ENCODE measurements at regions not wholly inside any gene's neighbourhood (a gene's known extent, or its start where the extent isn't known, plus 50 kb on each side); places are given as distances from the start of the nearest gene placed in this dataset.

- WGBS, 2 experiments (ENCODE audit: insufficient coverage in 1 of 2, insufficient read length in 1 of 2) = 71 to 76% methylated on average over 2 to 3 of the region's 3 CpGs
- Histone ChIP-seq H3K4me1 (ENCODE audit: control insufficient read depth, insufficient read depth, low read length) (no peaks in the 10 kb centered on the region), H3K27me3 (ENCODE audit: control insufficient read depth, insufficient read depth, low read length, poor library complexity, severe bottlenecking) (no peaks in the 10 kb centered on the region), H3K36me3 (ENCODE audit: control insufficient read depth, insufficient read depth, low read length) (no peaks in the 10 kb centered on the region), H3K9ac (ENCODE audit: extremely low read depth, low read length, poor library complexity, severe bottlenecking) (no peak overlapping the region), H3K4me3 (ENCODE audit: low read length) (no peak overlapping the region), H3K27ac (ENCODE audit: low read depth, low read length) (no peak overlapping the region), H3K9me3 (ENCODE audit: control insufficient read depth, low read length) (no peaks in the 10 kb centered on the region)
- Mint-ChIP-seq H3K27me3 (ENCODE audit: insufficient read depth) (no peaks in the 10 kb centered on the region), H3K36me3 (ENCODE audit: low read depth) (no peaks in the 10 kb centered on the region), H3K27ac (no peak overlapping the region), H3K4me3 (no peak overlapping the region), H3K4me1 (no peaks in the 10 kb centered on the region), H3K9me3 (no peaks in the 10 kb centered on the region)
- TF ChIP-seq CTCF (conservative IDR thresholded peaks at IDR 0.05) = no peak
- no peak for DNase-seq
These were observed 743.7 kb upstream of the HS3ST1 start for GRCh38 chr4:12172198-12172973.

GRCh38 chr4:12170308-12170707 lies 741.6 kb upstream of the HS3ST1 start:
- WGBS, 2 experiments (ENCODE audit: insufficient coverage in 1 of 2, insufficient read length in 1 of 2) = 94 to 97% methylated on average over 3 of the region's 4 CpGs
- DNase-seq = no peak
- Histone ChIP-seq H3K27me3 (ENCODE audit: control insufficient read depth, insufficient read depth, low read length, poor library complexity, severe bottlenecking) (no peaks in the 10 kb centered on the region), H3K4me1 (ENCODE audit: control insufficient read depth, insufficient read depth, low read length) (no peaks in the 10 kb centered on the region), H3K9ac (ENCODE audit: extremely low read depth, low read length, poor library complexity, severe bottlenecking) (no peak overlapping the region), H3K9me3 (ENCODE audit: control insufficient read depth, low read length) (no peaks in the 10 kb centered on the region), H3K4me3 (ENCODE audit: low read length) (no peak overlapping the region), H3K27ac (ENCODE audit: low read depth, low read length) (no peak overlapping the region), H3K36me3 (ENCODE audit: control insufficient read depth, insufficient read depth, low read length) (no peaks in the 10 kb centered on the region)
- Mint-ChIP-seq H3K4me1 (no peaks in the 10 kb centered on the region), H3K27ac (no peak overlapping the region), H3K4me3 (no peak overlapping the region), H3K9me3 (no peaks in the 10 kb centered on the region), H3K36me3 (ENCODE audit: low read depth) (no peaks in the 10 kb centered on the region), H3K27me3 (ENCODE audit: insufficient read depth) (no peaks in the 10 kb centered on the region)
- no peak for TF ChIP-seq CTCF (conservative IDR thresholded peaks at IDR 0.05)

- no peaks in the 10 kb centered on the region for H3K4me1 ChIP-seq (ENCODE audit: control insufficient read depth, insufficient read depth, low read length)
- Mint-ChIP-seq H3K36me3 (ENCODE audit: low read depth) (no peaks in the 10 kb centered on the region), H3K9me3 (no peaks in the 10 kb centered on the region), H3K4me3 (no peak overlapping the region), H3K27me3 (ENCODE audit: insufficient read depth) (no peaks in the 10 kb centered on the region), H3K27ac (no peak overlapping the region), H3K4me1 (no peaks in the 10 kb centered on the region)
- TF ChIP-seq CTCF (conservative IDR thresholded peaks at IDR 0.05) = no peak
- H3K27ac ChIP-seq (ENCODE audit: low read depth, low read length) = no peak overlapping the region
- H3K9ac ChIP-seq (ENCODE audit: extremely low read depth, low read length, poor library complexity, severe bottlenecking) = no peak overlapping the region
- no peaks in the 10 kb centered on the region for H3K9me3 ChIP-seq (ENCODE audit: control insufficient read depth, low read length)
- no peak overlapping the region for H3K4me3 ChIP-seq (ENCODE audit: low read length)
- DNase-seq = no peak
- H3K36me3 ChIP-seq (ENCODE audit: control insufficient read depth, insufficient read depth, low read length) = no peaks in the 10 kb centered on the region
- H3K27me3 ChIP-seq (ENCODE audit: control insufficient read depth, insufficient read depth, low read length, poor library complexity, severe bottlenecking) = no peaks in the 10 kb centered on the region
These were observed 736.9 kb upstream of the HS3ST1 start for GRCh38 chr4:12165616-12166015.
